ENCODE measurements at regions not wholly inside any gene's neighbourhood (a gene's known extent, or its start where the extent isn't known, plus 50 kb on each side); places are given as distances from the start of the nearest gene placed in this dataset.

DNA sequence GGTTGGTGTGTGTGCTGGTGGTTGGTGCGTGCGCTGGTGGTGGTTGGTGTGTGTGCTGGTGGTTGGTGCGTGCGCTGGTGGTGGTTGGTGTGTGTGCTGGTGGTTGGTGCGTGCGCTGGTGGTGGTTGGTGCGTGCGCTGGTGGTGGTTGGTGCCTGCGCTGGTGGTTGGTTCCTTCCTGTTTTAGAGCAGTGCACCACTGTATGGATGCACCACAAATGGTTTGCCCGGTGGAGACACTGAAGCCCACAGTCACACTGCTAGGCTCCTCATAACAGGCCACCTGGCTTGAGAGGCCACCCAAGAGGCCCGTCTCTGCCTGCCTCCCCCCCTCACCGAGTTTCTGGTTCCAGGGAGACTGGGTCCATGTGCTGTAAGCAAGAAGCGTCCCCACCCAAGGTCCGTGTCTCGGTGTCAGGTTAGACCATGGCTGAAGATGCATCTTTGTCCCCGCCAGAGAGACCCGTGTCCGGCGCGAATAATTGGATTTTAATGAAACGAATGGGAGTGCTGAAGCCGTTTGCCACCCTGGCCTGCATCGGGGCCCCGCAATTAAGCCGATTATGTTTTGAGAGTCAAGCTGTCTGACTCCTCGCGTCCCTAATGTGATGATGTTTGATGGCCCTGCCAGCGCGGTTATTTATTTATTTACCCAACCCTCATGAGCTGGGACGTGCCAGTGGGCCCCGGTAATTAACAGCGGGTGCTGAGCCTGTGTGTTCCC, 161.3 kb upstream of the GSE1 start:
- TF ChIP-seq CTCF (IDR thresholded peaks at IDR 0.05), result no peak
- no peak for TF ChIP-seq POLR2A (IDR thresholded peaks at IDR 0.05)

Data from body of pancreas (tissue), 4 donors.